Activated T-cell treated with anti-CD3 and anti-CD28 coated beads, Interleukin-2, amount 50 U/mL, for 48 hours (primary cell): ENCODE measurements at regions not wholly inside any gene's neighbourhood (a gene's known extent, or its start where the extent isn't known, plus 50 kb on each side); places are given as distances from the start of the nearest gene placed in this dataset.
"Not testable (repeated sequence)": the region's sequence is repeated elsewhere in the genome, so short reads cannot be mapped to it uniquely, and the experiment has no call there.

Source experiments
- DNase-seq, 2 experiments: peaks; one replicate each; pipeline ENCODE4 v3.0.0-alpha.2; 2020

GRCh38 chr11:11220786-11221185 lies 132.3 kb downstream of the CSNK2A3 start:
- DNase-seq, result no peak

GRCh38 chr11:11218629-11218986 lies 134.4 kb downstream of the CSNK2A3 start:
- DNase-seq, result no peak

GRCh38 chr11:11217929-11218628 lies 135.0 kb downstream of the CSNK2A3 start:
- no peak for DNase-seq

GRCh38 chr11:11217289-11217928 lies 135.6 kb downstream of the CSNK2A3 start:
- no peak for DNase-seq

- no peak for DNase-seq
These were observed 137.1 kb downstream of the CSNK2A3 start for GRCh38 chr11:11215944-11216343.

- DNase-seq, result no peak
These were observed 137.8 kb downstream of the CSNK2A3 start for GRCh38 chr11:11215058-11215815.

GRCh38 chr11:11213117-11213516 lies 139.9 kb downstream of the CSNK2A3 start:
- DNase-seq, result no peak

GRCh38 chr11:11211888-11212287 lies 141.2 kb downstream of the CSNK2A3 start:
- no peak for DNase-seq

GRCh38 chr11:11211186-11211585 lies 141.9 kb downstream of the CSNK2A3 start:
- no peak for DNase-seq

- DNase-seq, result no peak
These were observed 142.6 kb downstream of the CSNK2A3 start for GRCh38 chr11:11210446-11210845.

- DNase-seq, result no peak
These were observed 143.1 kb downstream of the CSNK2A3 start for GRCh38 chr11:11209967-11210366.

- no peak for DNase-seq
These were observed 144.1 kb downstream of the CSNK2A3 start for GRCh38 chr11:11208994-11209393.

- no peak for DNase-seq
These were observed 145.6 kb downstream of the CSNK2A3 start for GRCh38 chr11:11207428-11207827.

GRCh38 chr11:11206484-11206883 lies 146.6 kb downstream of the CSNK2A3 start:
- no peak for DNase-seq

- no peak for DNase-seq
These were observed 150.2 kb downstream of the CSNK2A3 start for GRCh38 chr11:11202885-11203284.

- DNase-seq, result not testable (repeated sequence)
These were observed 151.7 kb downstream of the CSNK2A3 start for GRCh38 chr11:11201302-11201701.

- DNase-seq, result no peak
These were observed 160.5 kb downstream of the CSNK2A3 start for GRCh38 chr11:11192541-11192940.

- DNase-seq, result no peak
These were observed 163.5 kb downstream of the CSNK2A3 start for GRCh38 chr11:11189506-11189905.

GRCh38 chr11:11186249-11186648 lies 166.8 kb downstream of the CSNK2A3 start:
- DNase-seq, result no peak

GRCh38 chr11:11182261-11182660 lies 170.8 kb downstream of the CSNK2A3 start:
- no peak for DNase-seq

- DNase-seq, result no peak
These were observed 174.1 kb downstream of the CSNK2A3 start for GRCh38 chr11:11178671-11179638.

GRCh38 chr11:11177156-11177808 lies 175.8 kb downstream of the CSNK2A3 start:
- no peak for DNase-seq
